ENCODE measurements at regions not wholly inside any gene's neighbourhood (a gene's known extent, or its start where the extent isn't known, plus 50 kb on each side); places are given as distances from the start of the nearest gene placed in this dataset.

GRCh38 chr7:81114633-81115032 is 195.8 kb upstream of the SEMA3C start:
- no peak overlapping the region for H3K4me3 ChIP-seq (ENCODE audit: low read depth, low read length)
- no peak for DNase-seq (ENCODE audit: low read depth, low spot score)
- TF ChIP-seq CTCF (IDR thresholded peaks at IDR 0.05; ENCODE audit: insufficient read depth, low read length, missing control alignments), result no peak
- ChIA-PET POLR2A (no interaction called here), CTCF (no interaction called here)

- POLR2A ChIA-PET, result interaction anchor here (0.7 kb wide), 1 partner anchor 207 kb away, joined by 3 read pairs; no protein-coding TSS in a partner anchor
- DNase-seq (ENCODE audit: low read depth, low spot score), result no peak
- TF ChIP-seq CTCF (IDR thresholded peaks at IDR 0.05; ENCODE audit: insufficient read depth, low read length, missing control alignments), result no peak
- CTCF ChIA-PET, result no interaction called here
- H3K4me3 ChIP-seq (ENCODE audit: low read depth, low read length), result no peak overlapping the region
Measured at GRCh38 chr7:81112731-81113130, 193.9 kb upstream of the SEMA3C start.

GRCh38 chr7:81111781-81112540 is 193.1 kb upstream of the SEMA3C start:
- ChIA-PET POLR2A (no interaction called here), CTCF (no interaction called here)
- H3K4me3 ChIP-seq (ENCODE audit: low read depth, low read length), result no peak overlapping the region
- TF ChIP-seq CTCF (IDR thresholded peaks at IDR 0.05; ENCODE audit: insufficient read depth, low read length, missing control alignments), result no peak
- DNase-seq (ENCODE audit: low read depth, low spot score), result peak; percentile 4

- no peak overlapping the region for H3K4me3 ChIP-seq (ENCODE audit: low read depth, low read length)
- no peak for TF ChIP-seq CTCF (IDR thresholded peaks at IDR 0.05; ENCODE audit: insufficient read depth, low read length, missing control alignments)
- DNase-seq (ENCODE audit: low read depth, low spot score), result peak; percentile 87
- POLR2A ChIA-PET, result no interaction called here
- CTCF ChIA-PET, result no interaction called here
Measured at GRCh38 chr7:81111358-81111757, 192.5 kb upstream of the SEMA3C start.

- CTCF ChIA-PET, result no interaction called here
Measured at GRCh38 chr7:81110673-81111072, 191.8 kb upstream of the SEMA3C start.

GRCh38 chr7:81098213-81098612 is 179.4 kb upstream of the SEMA3C start:
- TF ChIP-seq CTCF (IDR thresholded peaks at IDR 0.05; ENCODE audit: insufficient read depth, low read length, missing control alignments), result no peak
- H3K4me3 ChIP-seq (ENCODE audit: low read depth, low read length), result no peak overlapping the region
- no peak for DNase-seq (ENCODE audit: low read depth, low spot score)
- CTCF ChIA-PET, result no interaction called here
- POLR2A ChIA-PET, result no interaction called here

More at GRCh38 chr7:81110673-81111072, 191.8 kb upstream of the SEMA3C start:
- no peak for DNase-seq (ENCODE audit: low read depth, low spot score)
- POLR2A ChIA-PET, result no interaction called here
- no peak for TF ChIP-seq CTCF (IDR thresholded peaks at IDR 0.05; ENCODE audit: insufficient read depth, low read length, missing control alignments)
- no peak overlapping the region for H3K4me3 ChIP-seq (ENCODE audit: low read depth, low read length)

All from AG04449 (cell line).